Stimulated activated CD4-positive, alpha-beta T cell treated with anti-CD3 and anti-CD28 coated beads, Interleukin-1b, Interleukin-23, amount 100 ng/mL, for 48 hours (primary cell): ENCODE measurements at regions not wholly inside any gene's neighbourhood (a gene's known extent, or its start where the extent isn't known, plus 50 kb on each side); places are given as distances from the start of the nearest gene placed in this dataset.

Experiments used
- DNase-seq: peaks from one replicate; pipeline ENCODE4 v3.0.0-alpha.2; 2020

DNA sequence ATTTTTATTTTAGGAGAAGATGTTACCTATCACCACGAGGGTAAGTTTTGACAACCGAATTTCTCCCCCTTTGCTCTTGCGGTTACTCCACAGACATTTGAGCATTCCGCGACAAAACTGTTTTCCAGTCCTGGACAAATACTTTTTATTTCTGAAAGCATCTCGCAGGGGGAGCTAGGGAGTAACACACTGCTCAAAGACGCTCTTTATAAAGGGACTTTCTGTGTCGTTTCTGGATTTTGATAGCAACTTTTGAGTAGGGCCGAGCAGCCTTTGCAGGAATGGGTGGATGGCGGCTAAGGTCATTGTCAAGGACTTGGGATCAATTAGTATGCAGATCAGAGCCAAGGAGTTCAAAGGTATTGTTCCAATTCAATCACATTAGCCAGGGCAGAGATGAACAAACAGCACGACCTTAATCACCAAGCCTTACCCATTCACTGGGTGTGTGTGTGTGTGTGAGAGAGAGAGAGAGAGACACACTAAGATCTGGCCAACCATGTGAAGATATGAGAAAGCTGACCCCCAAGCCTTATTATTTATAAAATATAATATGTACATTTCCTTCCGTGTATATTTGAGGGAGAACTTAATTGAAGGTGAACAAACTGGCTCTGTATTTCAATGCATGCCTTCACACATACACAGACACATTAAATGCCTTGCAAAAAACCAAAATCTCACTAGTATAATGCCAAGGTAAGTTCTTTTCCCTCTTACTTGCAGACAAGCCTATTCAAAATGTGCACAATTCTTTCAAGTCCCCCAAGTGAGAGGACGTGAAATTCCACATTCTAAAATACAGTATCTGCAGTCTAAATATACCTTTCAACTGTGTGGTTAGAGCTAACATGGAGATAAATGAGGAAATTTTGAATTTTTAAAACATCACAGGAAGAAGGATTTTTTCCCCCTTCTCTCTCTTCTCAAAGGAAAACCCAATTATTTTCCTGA, 613.8 kb downstream of the VRK1 start:
- no peak for DNase-seq

DNA sequence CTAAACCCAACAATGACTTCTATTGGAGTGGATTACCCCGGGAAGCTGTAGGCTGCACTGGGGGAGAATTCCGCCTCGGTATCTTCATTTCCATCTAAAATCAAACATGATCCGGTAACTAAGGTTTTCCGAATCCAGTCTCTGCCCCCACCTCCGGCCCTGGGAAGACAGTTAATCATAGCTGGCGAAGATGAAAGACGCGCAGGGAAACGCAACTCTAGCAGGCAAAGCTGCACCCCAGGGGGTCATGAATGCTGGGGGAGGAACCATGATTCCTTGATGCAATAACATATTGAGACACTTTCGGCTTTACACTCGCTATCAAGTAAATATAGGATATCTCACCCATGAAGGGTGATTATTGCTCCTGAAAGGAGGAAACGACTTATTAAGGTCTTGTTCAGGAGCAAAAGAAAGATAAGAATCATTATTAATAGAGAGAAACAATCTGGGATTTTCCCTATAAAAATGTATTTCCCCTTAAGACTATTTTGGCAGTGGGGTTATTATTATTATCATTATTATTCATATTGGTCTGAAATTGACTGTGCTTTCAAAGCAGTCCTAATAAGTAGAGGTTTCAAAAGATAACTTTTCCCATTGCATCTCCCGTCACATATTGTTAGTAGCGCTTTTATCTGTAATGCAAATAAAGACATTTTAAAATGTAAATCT, 614.9 kb downstream of the VRK1 start:
- no peak for DNase-seq

DNA sequence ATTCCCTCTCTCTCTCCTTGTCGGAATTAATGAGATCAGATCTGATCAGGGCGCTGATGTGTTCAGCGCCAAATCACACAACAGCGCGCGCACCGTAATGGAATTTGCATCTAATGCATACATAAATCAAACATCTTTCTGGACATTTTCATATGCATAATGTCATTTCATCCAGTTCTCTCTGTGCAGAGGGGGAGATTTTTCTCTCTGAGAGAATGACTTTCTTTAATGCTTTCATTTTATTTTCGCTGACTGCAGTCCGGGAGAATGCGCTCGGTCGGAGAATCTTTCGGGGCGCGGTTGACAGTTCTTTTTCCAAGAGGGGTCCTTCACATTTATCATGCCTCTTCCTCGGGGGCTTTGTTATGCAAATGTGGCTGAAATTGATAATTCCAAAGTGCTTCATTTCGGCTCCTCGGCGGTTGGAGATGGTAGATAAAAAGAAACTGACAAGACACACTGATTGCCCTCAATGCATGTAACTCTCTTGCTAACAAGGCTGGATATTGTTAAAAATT, 615.9 kb downstream of the VRK1 start:
- no peak for DNase-seq

DNA sequence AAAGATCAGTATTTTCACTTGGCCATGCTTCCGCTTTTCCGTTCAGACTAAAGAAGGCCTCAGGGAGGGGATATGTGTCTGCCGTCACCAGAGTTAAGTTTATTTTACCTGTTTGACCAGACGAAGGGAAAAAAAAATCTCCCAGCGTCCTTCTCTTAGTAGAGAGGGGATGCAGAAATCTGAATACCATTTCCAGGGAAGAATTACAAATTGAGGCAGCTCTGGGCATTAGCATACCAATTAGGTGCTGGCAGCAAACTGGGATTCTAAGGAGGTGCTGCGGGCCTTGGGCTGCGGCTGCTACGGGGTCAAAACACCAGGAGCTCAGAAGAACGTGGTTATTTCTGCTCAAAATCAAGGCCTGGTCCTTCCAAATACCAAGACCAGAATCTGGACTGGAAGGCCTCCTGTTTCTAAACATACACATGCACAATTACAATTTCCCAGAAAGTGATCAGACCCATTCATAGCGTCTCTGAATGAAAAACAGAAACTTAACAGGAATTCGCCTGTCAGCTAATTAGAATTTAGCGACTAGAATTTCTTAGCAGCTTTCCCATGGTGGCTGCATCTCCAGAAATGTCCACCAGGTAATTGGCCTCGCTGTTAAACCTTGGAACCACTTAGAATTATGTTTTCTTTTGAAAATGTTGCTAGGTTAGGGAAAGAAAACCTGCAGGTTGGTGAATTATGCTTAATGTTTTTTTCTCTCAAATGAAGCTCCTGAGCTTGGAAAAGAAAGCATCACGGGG, 617.0 kb downstream of the VRK1 start:
- DNase-seq, result no peak

DNA sequence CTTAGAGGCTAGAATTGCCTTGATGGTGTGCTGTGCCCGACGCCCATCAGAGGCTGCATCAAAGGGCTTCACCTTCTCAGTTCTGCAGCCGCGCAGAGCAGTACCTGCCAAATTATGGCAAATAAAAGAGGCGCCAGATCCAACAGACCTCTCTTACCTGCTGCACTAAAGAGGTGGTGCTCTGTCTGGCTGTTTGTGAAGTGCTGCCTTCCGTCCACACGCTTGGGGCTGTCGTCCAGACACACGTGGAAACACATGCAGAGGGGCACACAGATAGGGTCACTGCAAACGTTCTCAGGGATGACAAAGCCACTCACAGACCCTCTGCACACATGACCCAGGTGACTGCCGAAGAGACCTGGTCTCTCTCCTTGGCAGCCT, 617.5 kb downstream of the VRK1 start:
- DNase-seq, result no peak

DNA sequence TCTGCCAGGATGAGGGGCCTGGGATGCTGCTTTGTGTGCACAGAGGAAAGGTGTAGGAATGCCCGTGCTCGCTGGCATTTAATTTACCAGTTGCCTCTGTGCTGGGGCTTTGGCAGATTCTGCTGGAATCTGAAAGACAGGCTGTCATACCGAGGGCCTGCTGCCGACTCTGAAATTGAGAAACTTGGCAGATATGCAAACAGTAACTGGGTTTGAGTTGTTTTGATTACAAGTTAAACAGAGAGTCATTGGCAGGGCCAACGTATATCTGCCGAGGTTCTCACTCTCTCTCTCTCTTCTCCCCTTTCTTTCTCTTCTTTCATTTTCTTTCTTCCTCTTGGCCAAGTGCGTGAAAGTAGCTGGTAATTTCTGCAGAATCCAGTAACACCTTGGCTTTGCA, 618.7 kb downstream of the VRK1 start:
- no peak for DNase-seq

DNA sequence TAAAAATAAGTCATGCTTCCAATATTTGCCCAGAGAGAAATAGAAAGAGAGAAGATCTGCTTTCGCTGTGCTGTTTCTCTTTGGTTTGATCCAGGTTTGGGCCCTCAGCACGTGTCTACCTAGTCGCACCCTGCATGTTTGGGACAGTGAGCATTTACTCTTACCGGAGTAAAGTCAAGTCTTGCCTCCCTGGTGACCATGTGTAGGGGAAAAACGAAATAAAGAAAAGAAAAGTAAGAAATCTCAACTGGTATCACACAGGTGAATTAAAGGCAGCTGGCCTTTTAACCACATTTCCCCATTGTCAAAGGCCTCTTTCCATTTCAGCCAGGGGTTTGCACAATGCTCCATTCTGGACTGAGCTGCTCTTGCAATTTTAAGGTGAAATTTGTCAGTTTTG, 619.4 kb downstream of the VRK1 start:
- no peak for DNase-seq

DNA sequence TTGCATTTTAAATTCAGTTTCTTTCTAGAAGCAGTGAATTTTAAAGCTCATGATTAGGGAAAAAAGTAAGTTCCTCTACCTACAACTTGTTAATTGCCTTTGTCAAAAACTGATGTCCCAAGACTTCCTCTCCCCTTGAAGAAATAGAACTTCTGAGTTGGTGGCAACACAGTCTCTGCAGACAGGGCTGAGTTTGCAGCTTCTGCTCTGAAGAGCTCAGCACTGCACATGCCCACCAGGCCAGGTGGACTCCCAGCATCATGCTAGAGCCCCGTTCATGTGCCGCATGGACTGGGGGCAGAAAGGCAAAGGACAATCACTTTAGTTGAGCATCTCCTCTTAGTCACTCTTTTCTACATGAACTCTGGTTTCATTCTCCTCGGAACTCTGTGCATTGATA, 620.1 kb downstream of the VRK1 start:
- no peak for DNase-seq

DNA sequence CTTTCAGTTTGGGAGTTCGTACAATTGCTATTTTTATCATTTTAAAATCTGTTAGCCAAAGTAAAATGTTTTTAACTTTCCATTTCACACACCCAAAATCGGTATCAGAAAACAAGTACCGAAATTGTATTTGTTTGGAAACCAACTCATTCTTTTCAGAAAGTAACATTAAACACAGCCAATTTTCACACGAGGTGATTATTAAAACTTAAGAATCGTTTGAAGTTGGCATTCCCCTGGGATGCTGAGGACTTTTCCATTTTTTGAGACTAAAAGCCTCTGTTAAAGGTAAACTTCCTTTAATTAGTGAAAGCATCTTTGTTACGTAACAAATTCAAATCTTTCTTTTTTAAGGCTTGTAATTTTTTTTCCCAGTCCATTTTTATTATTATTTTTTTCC, 623.0 kb downstream of the VRK1 start:
- no peak for DNase-seq

DNA sequence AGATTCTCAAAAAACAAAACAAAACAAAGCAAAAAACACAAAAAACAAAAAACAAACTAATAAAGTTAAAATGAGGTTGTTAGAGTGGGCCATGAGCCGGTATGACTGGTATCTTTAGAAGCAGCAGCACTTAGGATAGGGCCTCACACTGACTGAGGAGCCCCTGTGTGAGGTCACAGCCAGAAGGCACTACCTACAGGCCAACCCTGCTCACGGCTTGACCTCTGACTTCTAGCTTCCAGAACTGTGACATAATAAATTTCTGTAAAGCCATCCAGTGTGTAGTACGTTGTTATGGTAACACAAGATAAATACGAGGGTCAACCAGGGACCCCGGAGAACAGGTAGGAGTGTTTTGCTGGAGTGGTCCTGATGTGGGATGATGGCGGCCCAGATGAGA, 629.6 kb downstream of the VRK1 start:
- DNase-seq, result no peak

DNA sequence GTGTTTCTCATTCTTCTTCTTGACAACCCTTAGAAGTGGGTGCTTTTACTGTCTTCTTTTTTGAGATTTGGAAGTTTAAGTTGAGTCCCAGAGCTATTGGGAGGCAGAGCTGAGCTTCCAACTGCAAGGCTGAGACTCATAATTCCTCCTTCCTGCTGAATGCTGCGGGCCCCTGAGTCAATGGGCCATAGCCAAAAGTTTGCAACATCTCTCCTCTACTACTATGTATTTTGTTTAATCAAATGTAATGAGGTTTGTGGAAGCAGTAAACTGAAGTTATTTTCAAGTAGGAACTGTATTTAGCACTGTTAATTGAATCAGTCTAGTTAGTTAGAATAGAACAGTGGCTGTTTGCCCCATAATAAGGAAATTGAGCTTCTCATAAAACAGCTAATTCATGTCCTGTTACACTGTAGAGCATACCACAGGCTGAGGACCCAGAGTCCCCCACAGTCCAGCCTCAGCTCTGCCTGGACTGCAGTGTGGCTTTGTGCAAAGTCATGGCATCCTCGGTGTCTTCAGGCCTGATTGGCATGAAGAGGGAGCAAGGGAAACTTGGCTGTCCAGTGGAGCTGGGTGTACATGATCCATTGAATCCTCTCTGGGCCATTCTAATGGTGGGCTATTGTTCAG, 631.7 kb downstream of the VRK1 start:
- no peak for DNase-seq

DNA sequence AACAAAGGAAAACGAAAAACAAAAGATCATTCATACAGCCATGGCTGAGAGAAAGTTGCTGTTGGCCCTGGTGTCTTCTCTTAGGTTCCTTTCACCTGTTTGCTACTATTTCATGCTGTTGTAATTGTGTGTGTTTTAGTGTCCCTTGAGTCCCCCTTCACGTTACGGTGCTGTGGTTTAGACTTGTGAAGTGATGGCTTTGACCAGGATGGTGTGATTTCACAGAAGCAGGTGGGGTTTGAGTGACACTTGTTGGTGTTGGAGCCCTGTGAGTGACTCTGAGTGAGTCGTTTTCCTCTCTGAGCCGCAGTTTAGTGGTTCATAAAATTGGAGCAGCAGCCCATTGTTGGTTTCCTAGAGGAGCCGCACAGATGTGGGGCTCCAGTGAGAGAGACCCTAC, 635.4 kb downstream of the VRK1 start:
- DNase-seq, result no peak

DNA sequence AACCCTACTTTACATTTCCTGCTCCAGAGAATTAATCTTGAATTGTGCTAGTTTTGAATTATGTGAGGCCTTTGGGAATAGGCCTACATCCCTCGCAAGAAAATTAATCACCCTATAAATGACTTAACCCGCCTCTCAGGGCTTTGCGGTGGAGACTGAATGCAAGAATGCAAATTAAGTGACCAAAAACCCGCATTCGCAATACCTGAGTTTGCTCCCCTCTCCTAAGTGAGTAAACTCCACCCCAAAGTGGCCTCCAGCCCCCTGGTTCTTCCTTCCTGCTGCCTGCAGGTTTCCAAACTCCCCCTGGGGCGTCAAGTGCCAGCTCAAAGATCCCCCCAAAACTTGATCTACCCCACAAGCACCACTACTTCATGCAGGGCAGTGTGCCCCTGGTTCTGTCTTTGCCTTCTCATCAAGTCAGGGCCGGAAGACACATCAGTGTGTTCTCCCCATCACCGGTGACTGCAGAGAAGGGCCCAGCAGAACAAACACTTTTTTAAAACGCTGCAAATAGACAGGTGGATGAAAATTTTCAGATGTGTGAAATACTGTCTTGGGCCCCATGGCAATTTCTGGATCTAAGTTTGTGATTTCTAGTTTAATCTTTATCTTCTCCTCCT, 644.7 kb downstream of the VRK1 start:
- no peak for DNase-seq

DNA sequence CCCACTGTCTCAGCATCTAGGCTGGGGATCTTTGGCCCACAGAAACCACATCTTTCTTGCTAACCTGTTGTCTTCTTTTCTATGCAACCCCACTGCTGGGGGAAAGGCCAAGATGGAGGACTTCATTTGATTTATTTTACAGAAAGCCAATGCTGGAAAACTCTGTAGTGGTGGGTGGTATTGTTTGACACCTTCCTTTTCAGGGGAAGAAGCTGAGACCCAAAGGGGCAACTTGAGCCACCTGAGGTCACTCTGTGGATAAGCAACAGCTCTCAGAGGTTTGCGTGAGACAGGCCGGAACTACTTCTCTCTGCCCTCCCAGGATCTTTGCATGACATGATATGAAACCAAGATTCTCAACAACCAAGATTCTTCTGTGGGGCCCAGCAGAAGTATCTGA, 645.2 kb downstream of the VRK1 start:
- peak; percentile 37 for DNase-seq

DNA sequence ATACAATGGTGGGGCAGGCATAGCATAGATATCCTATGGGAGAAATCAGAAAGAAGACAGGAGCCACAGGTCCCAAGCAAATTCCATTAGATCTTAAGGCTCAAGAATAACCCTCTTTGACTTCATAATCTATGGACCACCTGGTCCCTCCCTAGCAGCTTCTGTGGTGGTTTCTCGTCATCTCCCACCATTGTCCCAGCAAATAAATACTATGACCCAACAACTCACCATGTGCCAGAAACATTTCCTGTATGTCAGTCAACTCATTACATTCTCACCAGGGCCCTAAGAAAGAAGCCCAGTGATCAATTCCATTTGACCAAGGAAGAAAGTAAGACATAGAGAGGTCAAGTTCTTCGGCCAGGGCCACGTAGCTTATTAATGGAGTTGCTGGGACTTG, 646.2 kb downstream of the VRK1 start:
- no peak for DNase-seq

DNA sequence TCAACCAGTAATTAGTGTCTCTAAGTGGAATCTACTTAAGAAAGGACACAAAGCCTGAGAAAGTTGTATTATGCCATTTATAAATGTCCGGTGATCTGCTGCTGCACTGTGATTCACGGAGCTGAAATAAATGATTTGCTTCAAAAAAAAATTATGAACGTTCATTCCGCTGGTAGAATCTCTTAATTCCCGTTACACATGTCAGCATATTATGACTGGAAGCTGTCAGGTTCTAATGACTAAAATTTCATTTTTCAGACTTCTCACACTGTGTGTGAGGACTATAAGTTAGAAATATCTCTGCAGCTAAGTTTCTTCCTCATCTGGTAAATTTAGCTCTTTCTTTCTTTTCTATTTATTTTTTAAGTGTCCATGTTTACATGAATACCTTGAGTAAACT, 647.1 kb downstream of the VRK1 start:
- no peak for DNase-seq

DNA sequence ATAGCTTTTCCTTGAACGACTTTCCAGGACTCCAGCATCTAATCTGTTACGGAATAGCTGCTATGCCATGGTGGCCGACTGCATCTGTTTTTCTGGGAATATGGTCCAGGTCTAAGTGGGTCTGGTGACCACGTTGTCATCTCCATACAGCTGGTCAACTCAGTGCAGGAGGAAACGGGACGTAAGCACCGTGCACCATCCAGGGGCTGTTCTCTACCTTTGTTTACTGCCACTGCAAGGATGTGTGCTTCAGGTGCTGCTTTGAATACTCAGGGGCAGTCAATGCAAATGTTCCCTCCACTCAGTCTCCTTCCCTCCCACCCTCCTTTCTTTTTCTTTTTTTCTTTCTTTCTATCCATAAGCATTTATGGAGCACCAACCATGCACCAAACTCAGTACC, 648.2 kb downstream of the VRK1 start:
- DNase-seq, result no peak

DNA sequence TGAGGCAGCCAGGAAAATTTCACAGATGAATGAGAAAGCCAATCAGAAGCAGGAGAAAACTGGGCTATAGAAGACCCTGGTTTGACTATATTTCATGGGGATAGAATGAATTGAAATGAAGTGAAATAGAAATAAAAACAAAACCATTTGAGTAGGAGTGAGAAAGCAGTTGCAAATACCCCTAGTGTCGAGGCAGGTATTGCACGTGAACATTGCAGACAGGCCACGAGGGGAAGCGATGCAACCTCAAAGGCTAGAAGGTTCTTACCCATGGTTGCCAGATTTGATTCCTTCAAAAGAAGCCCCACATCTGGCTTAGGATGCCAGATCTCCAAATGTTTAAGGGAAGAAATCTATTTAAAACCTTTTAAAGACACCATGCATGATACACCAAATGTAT, 648.9 kb downstream of the VRK1 start:
- DNase-seq, result peak; percentile 26

DNA sequence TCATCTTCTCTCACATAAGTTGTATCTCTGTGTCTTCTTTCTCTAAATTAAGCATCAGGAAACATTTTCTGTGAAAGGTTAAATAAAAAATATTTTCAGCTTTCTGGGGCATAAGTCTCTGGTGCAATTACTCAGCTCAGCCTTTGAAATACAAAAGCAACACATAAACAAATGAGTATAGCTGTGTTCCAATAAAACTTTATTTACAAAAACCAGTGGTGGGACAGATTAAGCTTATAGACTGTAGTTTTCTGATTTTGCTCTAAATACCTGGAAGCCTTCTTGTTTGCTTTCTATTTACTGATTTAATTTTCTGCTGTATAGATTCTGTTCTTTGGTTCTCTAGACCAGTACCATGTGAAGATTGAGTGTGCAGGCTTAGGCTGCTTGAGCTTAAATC, 655.1 kb downstream of the VRK1 start:
- DNase-seq, result no peak

DNA sequence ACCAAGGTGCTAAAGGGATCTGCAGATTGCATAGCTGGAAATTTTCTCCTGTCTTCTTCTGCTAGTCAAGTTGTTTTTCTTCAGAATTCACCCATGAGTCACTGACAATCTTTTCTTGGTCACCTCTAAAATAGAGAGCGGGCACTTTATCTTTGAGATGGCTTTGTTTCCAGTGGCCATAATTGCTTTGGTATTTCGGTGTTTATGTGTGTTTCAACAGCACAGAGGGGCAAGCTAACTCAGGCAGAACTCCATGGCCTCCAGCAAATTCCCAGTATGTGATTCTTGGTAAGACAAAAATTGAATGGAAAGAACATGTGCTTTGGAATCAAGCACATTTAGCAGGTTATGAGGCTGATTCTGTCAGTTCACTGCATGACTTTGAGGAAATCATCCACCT, 656.8 kb downstream of the VRK1 start:
- no peak for DNase-seq

DNA sequence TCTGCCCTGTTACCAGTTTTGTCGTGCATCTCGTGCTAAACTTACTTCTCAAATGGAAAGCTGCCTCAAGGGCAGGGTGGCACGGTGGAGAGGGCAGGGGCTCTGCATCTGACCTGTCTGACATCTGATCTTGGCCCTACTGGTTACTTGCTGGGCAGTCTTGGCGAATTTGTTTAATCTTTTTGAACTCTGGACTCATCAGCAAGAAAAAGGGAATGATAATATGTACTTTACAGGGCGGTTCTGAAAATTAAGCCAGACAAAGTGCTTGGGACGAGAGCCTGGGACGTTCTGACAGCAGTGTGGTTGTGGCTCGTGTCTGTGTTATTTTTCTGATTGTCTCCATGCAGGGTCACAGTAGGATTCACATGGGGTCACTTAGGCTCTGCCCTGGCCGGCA, 659.3 kb downstream of the VRK1 start:
- DNase-seq, result no peak

DNA sequence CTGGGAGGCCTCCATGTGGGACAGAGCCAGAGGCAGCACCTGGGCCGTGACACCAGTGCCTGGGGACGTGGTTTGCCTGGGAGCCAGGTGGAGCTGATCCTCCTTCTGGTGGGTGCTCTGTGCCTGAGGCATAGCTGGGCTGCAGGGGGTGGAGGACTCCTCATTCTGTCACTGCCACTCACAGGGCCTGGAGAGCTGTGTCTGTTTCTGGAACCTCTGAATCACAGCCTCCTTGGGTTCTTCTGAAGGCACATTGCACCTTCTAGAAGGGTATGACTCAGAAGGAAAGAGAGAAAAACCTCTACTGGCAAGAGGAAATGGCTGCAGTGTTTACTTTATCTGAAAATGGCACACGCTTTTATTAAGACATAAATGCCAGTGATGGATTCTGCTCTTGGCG, 659.8 kb downstream of the VRK1 start:
- peak; percentile 85 for DNase-seq
